BE2C (cell line): ENCODE measurements at regions not wholly inside any gene's neighbourhood (a gene's known extent, or its start where the extent isn't known, plus 50 kb on each side); places are given as distances from the start of the nearest gene placed in this dataset.

Experiments
- DNase-seq: peaks from one replicate; pipeline ENCODE4 v3.0.0-alpha.2; 2020
- H3K27me3 ChIP-seq: fragments of 250-450 bp; sonication (Bioruptor Pico); 2 replicates; pipeline ENCODE4 v1.5.1; 2020; ENCODE audit warnings: mild to moderate bottlenecking
- H3K36me3 ChIP-seq: fragments of 250-450 bp; sonication (Bioruptor Pico); 2 replicates; pipeline ENCODE4 v1.5.1; 2020; ENCODE audit warnings: mild to moderate bottlenecking
- H3K4me1 ChIP-seq: fragments of 250-450 bp; sonication (Bioruptor Pico); 2 replicates; pipeline ENCODE4 v1.5.1; 2020
- H3K4me3 ChIP-seq: 2 replicates; pipeline ENCODE4 v1.5.1; 2011; ENCODE audit warnings: low read depth, low read length
- H3K9me3 ChIP-seq: fragments of 250-450 bp; sonication (Bioruptor Pico); 2 replicates; pipeline ENCODE4 v1.5.1; 2020
- TF ChIP-seq, protein P1 (sequence below): IDR thresholded peaks from 2 replicates; pipeline ENCODE4 v1.5.1; 2012; ENCODE audit warnings: mild to moderate bottlenecking, low read depth, low read length

DNA sequence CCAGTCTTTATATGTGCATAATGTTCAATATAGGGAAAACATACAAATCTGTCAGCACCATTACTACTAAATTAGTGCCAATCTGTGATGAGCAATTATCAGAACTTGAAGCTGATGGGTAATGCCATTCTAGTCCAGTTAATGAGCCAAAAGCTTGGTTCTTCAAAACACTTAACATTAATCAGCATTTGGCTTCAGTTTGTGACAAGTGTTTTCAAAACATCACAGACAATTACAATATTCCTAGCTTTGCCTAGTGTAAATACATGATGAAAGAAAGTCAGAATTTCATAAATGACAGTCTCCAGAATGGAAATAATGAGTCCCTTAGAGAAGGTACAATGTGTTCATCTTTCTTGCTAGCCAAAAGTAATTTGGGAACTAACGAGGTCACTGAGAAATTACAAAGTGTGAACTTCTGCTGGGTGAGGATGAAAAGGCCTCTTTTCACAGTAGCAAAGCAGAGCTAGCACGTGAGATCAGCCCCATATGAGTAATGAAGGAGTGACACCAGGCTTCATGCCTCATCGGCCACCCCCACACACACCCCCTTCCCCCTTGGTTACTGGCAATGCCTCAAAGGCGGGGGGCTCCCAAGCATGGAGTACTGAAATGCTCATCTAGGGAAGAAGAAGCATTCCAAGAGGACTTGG lies 180.6 kb upstream of the EEA1 start:
- no peaks in the 10 kb centered on the region for H3K27me3 ChIP-seq
- H3K36me3 ChIP-seq = no peaks in the 10 kb centered on the region
- no peak overlapping the region for H3K4me3 ChIP-seq
- TF ChIP-seq, protein P1, sequence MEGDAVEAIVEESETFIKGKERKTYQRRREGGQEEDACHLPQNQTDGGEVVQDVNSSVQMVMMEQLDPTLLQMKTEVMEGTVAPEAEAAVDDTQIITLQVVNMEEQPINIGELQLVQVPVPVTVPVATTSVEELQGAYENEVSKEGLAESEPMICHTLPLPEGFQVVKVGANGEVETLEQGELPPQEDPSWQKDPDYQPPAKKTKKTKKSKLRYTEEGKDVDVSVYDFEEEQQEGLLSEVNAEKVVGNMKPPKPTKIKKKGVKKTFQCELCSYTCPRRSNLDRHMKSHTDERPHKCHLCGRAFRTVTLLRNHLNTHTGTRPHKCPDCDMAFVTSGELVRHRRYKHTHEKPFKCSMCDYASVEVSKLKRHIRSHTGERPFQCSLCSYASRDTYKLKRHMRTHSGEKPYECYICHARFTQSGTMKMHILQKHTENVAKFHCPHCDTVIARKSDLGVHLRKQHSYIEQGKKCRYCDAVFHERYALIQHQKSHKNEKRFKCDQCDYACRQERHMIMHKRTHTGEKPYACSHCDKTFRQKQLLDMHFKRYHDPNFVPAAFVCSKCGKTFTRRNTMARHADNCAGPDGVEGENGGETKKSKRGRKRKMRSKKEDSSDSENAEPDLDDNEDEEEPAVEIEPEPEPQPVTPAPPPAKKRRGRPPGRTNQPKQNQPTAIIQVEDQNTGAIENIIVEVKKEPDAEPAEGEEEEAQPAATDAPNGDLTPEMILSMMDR = no peak
- no peaks in the 10 kb centered on the region; the same call in 1 of the 2 replicates for H3K4me1 ChIP-seq
- DNase-seq = no peak
- H3K9me3 ChIP-seq = no peaks in the 10 kb centered on the region

DNA sequence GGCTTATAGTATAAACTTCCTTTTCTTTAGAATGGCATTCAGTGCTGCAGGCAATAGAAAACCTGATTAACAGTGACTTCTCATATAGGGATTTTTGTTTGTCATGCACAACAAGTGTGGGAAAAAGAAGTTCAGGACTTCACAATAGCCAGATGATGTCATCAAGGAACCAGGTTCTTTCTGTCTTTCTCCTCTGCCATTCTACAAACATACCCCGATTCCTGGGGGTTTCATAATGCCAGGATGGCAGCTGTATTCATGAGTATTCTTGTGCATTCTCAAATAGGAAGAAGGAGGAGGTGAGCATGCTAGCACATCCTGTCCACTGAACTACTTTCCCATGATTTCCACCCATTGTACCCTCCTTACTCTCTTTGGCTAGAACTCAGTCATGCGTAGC lies 182.7 kb upstream of the EEA1 start:
- Histone ChIP-seq H3K36me3 (no peaks in the 10 kb centered on the region), H3K27me3 (no peaks in the 10 kb centered on the region), H3K9me3 (no peaks in the 10 kb centered on the region), H3K4me3 (no peak overlapping the region), H3K4me1 (peaks cover 10% of the 10 kb centered on the region)
- TF ChIP-seq, protein P1 = no peak
- DNase-seq = no peak

DNA sequence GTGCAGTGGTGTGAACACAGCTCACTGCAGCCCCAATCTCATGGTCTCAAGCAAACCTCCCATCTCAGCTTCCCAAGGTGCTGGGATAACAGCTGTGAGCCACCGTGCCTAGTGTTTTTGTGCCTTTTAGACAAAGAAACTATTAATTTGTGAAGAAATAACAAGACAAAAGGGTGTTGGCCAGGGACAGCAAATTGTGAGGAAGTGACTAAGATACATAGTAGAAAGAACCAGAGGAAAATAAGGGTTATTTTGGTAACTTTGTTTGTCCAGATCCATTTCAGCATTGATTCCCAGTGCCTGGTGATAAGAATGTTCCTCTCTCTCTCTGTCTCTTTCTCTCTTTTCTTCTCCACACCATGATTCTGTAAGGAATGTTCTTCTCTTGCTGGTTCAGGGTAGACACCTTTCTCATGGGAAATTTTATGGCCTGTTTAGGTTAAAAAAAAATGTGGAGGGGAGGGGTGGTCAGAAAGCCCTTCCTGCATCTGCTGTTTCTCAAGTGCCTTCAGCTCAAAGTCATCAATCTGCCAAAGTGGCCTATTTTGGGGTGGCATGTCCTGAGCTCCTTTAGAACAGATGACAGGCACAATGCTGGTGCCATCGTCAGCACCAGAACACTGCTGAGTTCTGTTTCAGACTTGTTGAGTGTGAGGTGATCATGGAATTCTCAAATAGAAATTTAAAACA lies 184.4 kb upstream of the EEA1 start:
- DNase-seq = no peak

DNA sequence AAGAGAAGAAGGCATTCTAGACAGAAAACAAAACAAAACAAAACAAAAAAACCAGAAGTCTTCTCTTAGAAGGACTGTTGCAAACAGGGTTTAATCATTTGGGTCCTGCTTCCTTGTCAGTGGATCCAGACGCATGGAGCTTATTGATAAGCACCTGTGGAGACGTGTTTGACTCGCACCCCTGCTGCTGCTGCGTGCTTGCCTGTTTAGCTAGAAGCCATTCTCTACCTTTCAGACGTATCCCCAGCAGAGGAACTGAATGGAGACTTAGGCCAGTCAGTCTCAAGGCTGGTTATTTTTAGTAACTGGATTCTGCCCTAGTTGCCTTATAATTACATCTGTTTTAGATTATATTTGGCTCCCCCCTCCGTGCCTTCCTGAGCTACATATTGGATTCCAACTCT lies 186.1 kb upstream of the EEA1 start:
- DNase-seq = no peak
- H3K9me3 ChIP-seq = no peaks in the 10 kb centered on the region
- no peaks in the 10 kb centered on the region for H3K36me3 ChIP-seq
- TF ChIP-seq, protein P1 = no peak
- no peak overlapping the region for H3K4me3 ChIP-seq
- H3K27me3 ChIP-seq = no peaks in the 10 kb centered on the region
- peaks cover 10% of the 10 kb centered on the region for H3K4me1 ChIP-seq

More for the DNA sequence above, 184.4 kb upstream of the EEA1 start:
- TF ChIP-seq, protein P1 = no peak
- Histone ChIP-seq H3K9me3 (no peaks in the 10 kb centered on the region), H3K4me1 (peaks cover 10% of the 10 kb centered on the region), H3K4me3 (no peak overlapping the region), H3K36me3 (no peaks in the 10 kb centered on the region), H3K27me3 (no peaks in the 10 kb centered on the region)

DNA sequence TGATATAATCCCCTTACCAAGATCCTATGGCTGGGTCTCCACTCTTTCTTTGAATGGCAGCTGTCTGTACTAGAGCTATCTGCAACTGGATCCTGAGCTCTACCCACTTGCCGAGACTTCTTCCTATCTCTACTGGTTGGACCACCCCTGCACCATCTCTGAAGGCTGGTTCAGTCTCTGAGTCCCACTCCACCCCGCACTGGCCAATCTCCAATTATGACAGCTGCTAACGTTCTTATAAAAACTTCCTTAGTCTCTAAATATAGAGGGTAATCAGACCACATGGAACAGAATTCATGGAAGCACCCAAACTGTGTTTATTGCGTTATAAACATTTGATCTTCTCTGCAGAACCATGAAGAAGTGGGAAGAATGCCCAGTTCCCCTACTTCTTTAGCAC lies 186.6 kb upstream of the EEA1 start:
- Histone ChIP-seq H3K4me3 (no peak overlapping the region), H3K36me3 (no peaks in the 10 kb centered on the region), H3K4me1 (peaks cover 10% of the 10 kb centered on the region), H3K27me3 (no peaks in the 10 kb centered on the region), H3K9me3 (no peaks in the 10 kb centered on the region)
- no peak for DNase-seq
- TF ChIP-seq, protein P1 = no peak

DNA sequence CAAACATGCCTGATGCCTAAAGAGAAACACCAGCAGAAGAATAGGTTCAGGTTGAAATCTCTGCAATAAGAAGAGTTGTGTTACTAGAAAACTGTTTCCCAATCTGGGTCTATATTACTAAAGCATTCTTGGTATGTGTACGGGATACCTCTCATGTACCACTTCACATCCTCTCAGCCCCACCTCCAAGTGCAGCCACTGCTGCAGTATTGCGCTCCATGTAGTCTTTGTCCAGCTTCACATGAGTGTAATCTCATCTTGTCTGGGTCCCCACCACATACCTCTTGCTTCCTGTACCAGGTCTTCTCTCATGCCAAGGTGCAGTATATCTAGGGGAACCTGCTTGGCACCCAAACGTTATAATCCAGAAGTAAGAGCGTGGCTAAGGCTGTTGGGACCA lies 187.5 kb upstream of the EEA1 start:
- no peak for DNase-seq
- Histone ChIP-seq H3K4me3 (no peak overlapping the region), H3K27me3 (no peaks in the 10 kb centered on the region), H3K9me3 (no peaks in the 10 kb centered on the region), H3K36me3 (no peaks in the 10 kb centered on the region), H3K4me1 (peaks cover 10% of the 10 kb centered on the region)
- TF ChIP-seq, protein P1 = no peak
